ENCODE measurements at regions not wholly inside any gene's neighbourhood (a gene's known extent, or its start where the extent isn't known, plus 50 kb on each side); places are given as distances from the start of the nearest gene placed in this dataset.

DNA sequence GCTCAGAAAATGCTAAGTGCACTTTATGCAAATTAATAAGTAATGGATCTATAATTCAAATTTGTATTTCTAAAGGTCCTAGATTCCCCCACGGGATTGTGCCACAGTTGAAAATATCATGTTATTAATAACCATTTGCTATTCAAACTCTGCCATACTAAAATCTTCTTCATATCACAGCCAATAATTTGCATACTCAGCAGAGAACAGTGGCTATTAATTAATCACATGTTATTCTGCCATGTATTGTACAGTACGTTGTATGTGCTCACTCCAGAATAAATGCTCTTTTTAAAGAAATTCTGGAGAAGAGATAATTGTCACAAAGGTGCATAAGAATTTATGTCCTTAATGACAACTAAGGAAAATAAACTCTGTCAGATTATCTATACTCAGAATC is 184.9 kb upstream of the LUZP2 start:
- no peak overlapping the region for H3K4me3 ChIP-seq (ENCODE audit: low read length)
- H3K27ac ChIP-seq (ENCODE audit: low read length) = no peak overlapping the region
- H3K9me3 ChIP-seq (ENCODE audit: insufficient read depth, low read length) = peaks cover 4% of the 10 kb centered on the region; the same call in 1 of the 2 replicates
- no peaks in the 10 kb centered on the region for H4K20me1 ChIP-seq (ENCODE audit: insufficient read depth, low read length)
- H2AFZ ChIP-seq (ENCODE audit: low read depth, low read length) = no peak overlapping the region
- H3K4me1 ChIP-seq (ENCODE audit: low read length) = no peaks in the 10 kb centered on the region
- TF ChIP-seq EZH2phosphoT487 (IDR thresholded peaks at IDR 0.05; ENCODE audit: low read depth) = no peak
- TF ChIP-seq, protein P1, sequence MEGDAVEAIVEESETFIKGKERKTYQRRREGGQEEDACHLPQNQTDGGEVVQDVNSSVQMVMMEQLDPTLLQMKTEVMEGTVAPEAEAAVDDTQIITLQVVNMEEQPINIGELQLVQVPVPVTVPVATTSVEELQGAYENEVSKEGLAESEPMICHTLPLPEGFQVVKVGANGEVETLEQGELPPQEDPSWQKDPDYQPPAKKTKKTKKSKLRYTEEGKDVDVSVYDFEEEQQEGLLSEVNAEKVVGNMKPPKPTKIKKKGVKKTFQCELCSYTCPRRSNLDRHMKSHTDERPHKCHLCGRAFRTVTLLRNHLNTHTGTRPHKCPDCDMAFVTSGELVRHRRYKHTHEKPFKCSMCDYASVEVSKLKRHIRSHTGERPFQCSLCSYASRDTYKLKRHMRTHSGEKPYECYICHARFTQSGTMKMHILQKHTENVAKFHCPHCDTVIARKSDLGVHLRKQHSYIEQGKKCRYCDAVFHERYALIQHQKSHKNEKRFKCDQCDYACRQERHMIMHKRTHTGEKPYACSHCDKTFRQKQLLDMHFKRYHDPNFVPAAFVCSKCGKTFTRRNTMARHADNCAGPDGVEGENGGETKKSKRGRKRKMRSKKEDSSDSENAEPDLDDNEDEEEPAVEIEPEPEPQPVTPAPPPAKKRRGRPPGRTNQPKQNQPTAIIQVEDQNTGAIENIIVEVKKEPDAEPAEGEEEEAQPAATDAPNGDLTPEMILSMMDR (IDR thresholded peaks at IDR 0.05; ENCODE audit: low read depth, low read length) = no peak
- H3K4me2 ChIP-seq (ENCODE audit: low read length) = no peak overlapping the region
- no peaks in the 10 kb centered on the region for H3K79me2 ChIP-seq (ENCODE audit: low read length)
- no peaks in the 10 kb centered on the region for H3K27me3 ChIP-seq (ENCODE audit: low read depth, low read length)
- H3K36me3 ChIP-seq (replicated peaks; ENCODE audit: low read depth, low read length) = no peaks in the 10 kb centered on the region
- H3K9ac ChIP-seq (ENCODE audit: low read length) = no peak overlapping the region

DNA sequence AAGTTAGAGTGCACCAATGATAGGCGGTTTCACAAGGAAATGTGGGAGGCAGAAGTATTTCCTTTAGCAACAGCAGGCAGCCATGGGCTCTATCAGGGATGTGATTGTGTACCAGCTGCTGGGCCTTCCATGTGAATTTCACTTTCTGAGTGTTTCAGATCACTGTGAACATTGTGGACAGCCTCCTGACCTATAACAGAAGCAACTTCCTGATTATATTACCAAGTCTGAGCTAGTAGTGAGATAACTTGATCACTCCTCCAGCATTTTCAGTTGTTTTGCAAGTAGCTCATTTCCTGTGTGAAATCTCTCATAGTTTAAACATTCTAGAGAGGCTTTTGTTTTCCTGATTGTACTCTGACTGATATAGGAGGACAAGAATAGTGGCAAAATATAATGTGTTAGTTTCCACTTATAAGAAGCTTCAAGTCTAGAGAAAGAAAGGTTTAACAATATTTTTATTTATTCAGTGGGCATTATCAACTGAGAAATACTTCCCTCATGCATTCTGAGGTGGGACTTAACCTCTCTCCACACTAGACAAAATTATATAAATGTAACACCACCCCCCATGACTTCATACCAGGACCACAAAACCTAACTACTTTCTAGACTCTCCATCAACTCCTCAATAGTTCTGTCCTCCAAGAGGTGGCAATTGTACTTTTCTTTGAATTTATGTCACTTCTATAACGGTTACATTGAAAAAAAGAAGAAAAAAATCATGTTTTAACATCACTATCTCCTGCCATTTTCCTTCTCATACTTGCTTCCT is 184.2 kb upstream of the LUZP2 start:
- H3K9me3 ChIP-seq (ENCODE audit: insufficient read depth, low read length) = peaks cover 4% of the 10 kb centered on the region; the same call in 1 of the 2 replicates
- no peaks in the 10 kb centered on the region for H3K79me2 ChIP-seq (ENCODE audit: low read length)
- no peak overlapping the region for H3K9ac ChIP-seq (ENCODE audit: low read length)
- no peak overlapping the region for H2AFZ ChIP-seq (ENCODE audit: low read depth, low read length)
- no peaks in the 10 kb centered on the region for H3K4me1 ChIP-seq (ENCODE audit: low read length)
- TF ChIP-seq, protein P1 (IDR thresholded peaks at IDR 0.05; ENCODE audit: low read depth, low read length) = no peak
- no peak for TF ChIP-seq EZH2phosphoT487 (IDR thresholded peaks at IDR 0.05; ENCODE audit: low read depth)
- H3K4me2 ChIP-seq (ENCODE audit: low read length) = no peak overlapping the region
- no peaks in the 10 kb centered on the region for H3K36me3 ChIP-seq (replicated peaks; ENCODE audit: low read depth, low read length)
- no peaks in the 10 kb centered on the region for H3K27me3 ChIP-seq (ENCODE audit: low read depth, low read length)
- no peak overlapping the region for H3K27ac ChIP-seq (ENCODE audit: low read length)
- no peaks in the 10 kb centered on the region for H4K20me1 ChIP-seq (ENCODE audit: insufficient read depth, low read length)
- no peak overlapping the region for H3K4me3 ChIP-seq (ENCODE audit: low read length)

DNA sequence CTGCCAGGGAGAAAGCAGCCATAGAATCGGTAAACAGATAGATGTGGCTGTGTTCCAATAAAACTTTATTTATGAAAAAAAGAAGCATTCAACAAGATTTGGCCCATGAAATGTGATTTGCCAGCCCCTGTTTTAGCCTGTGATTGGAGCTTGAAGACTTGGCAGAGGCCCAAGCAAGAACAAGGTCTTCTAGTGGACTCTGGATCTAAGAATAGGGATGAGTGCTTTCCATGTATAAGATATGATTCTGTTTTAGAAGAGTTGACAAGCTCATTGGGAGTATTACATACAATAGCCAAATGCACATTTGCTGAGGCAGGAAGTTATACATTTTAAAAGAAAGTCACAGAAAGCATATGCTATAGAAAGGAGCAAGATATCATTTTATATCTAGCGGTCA is 175.6 kb upstream of the LUZP2 start:
- no peaks in the 10 kb centered on the region for H3K79me2 ChIP-seq (ENCODE audit: low read length)
- no peak overlapping the region for H3K27ac ChIP-seq (ENCODE audit: low read length)
- H4K20me1 ChIP-seq (ENCODE audit: insufficient read depth, low read length) = no peaks in the 10 kb centered on the region
- no peaks in the 10 kb centered on the region for H3K27me3 ChIP-seq (ENCODE audit: low read depth, low read length)
- no peak for TF ChIP-seq EZH2phosphoT487 (IDR thresholded peaks at IDR 0.05; ENCODE audit: low read depth)
- TF ChIP-seq, protein P1 (IDR thresholded peaks at IDR 0.05; ENCODE audit: low read depth, low read length) = no peak
- no peaks in the 10 kb centered on the region for H3K36me3 ChIP-seq (replicated peaks; ENCODE audit: low read depth, low read length)
- H3K9me3 ChIP-seq (ENCODE audit: insufficient read depth, low read length) = peaks cover 3% of the 10 kb centered on the region; the same call in 1 of the 2 replicates
- no peak overlapping the region for H3K4me2 ChIP-seq (ENCODE audit: low read length)
- no peak overlapping the region for H3K9ac ChIP-seq (ENCODE audit: low read length)
- no peak overlapping the region for H3K4me3 ChIP-seq (ENCODE audit: low read length)
- H3K4me1 ChIP-seq (ENCODE audit: low read length) = no peaks in the 10 kb centered on the region
- H2AFZ ChIP-seq (ENCODE audit: low read depth, low read length) = no peak overlapping the region

DNA sequence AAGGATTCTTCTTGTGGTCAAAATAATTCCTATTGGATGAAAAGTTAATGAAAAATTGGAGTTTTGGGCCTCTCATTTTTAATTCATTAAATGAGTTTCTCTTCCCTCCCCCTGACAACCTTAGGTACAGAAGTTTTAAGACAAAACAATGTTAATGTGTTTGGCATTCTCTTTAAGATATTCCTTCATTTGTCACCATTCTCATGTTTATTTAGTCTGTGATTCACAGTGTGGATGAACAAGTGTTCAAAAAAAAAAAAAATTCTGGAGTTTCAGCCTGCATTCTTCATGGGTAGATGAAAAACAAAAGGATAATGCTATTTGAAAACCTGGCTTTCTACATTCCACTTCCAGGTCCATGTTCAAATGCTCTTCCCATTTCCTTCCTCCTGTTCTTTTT is 172.6 kb upstream of the LUZP2 start:
- Histone ChIP-seq H3K4me1 (ENCODE audit: low read length) (no peaks in the 10 kb centered on the region), H4K20me1 (ENCODE audit: insufficient read depth, low read length) (no peaks in the 10 kb centered on the region), H3K9ac (ENCODE audit: low read length) (no peak overlapping the region), H2AFZ (ENCODE audit: low read depth, low read length) (no peak overlapping the region), H3K27me3 (ENCODE audit: low read depth, low read length) (no peaks in the 10 kb centered on the region), H3K79me2 (ENCODE audit: low read length) (no peaks in the 10 kb centered on the region), H3K9me3 (ENCODE audit: insufficient read depth, low read length) (no peaks in the 10 kb centered on the region), H3K36me3 (replicated peaks; ENCODE audit: low read depth, low read length) (no peaks in the 10 kb centered on the region), H3K4me3 (ENCODE audit: low read length) (no peak overlapping the region), H3K4me2 (ENCODE audit: low read length) (no peak overlapping the region), H3K27ac (ENCODE audit: low read length) (no peak overlapping the region)
- TF ChIP-seq, protein P1 (IDR thresholded peaks at IDR 0.05; ENCODE audit: low read depth, low read length) = no peak
- TF ChIP-seq EZH2phosphoT487 (IDR thresholded peaks at IDR 0.05; ENCODE audit: low read depth) = no peak
